ENCODE measurements at regions not wholly inside any gene's neighbourhood (a gene's known extent, or its start where the extent isn't known, plus 50 kb on each side); places are given as distances from the start of the nearest gene placed in this dataset.
A peak's percentile ranks its signal among the peaks of the same experiment; 100 is the strongest.

GRCh38 chr12:28601570-28602058 lies 411.4 kb downstream of the CCDC91 start:
- no peak for DNase-seq (ENCODE audit: low read depth)

- no peak for DNase-seq (ENCODE audit: low read depth)
These were observed 412.5 kb downstream of the CCDC91 start for GRCh38 chr12:28602786-28603185.

- no peak for DNase-seq (ENCODE audit: low read depth)
These were observed 413.0 kb downstream of the CCDC91 start for GRCh38 chr12:28603239-28603638.

GRCh38 chr12:28603801-28604200 lies 413.5 kb downstream of the CCDC91 start:
- DNase-seq (ENCODE audit: low read depth) = no peak

GRCh38 chr12:28604240-28604639 lies 414.0 kb downstream of the CCDC91 start:
- DNase-seq (ENCODE audit: low read depth) = no peak

GRCh38 chr12:28606967-28607557 lies 416.8 kb downstream of the CCDC91 start:
- DNase-seq (ENCODE audit: low read depth) = no peak

GRCh38 chr12:28610401-28611114 lies 420.3 kb downstream of the CCDC91 start:
- no peak for DNase-seq (ENCODE audit: low read depth)

GRCh38 chr12:28611115-28611435 lies 420.8 kb downstream of the CCDC91 start:
- peak; percentile 56 for DNase-seq (ENCODE audit: low read depth)

GRCh38 chr12:28611449-28611848 lies 421.2 kb downstream of the CCDC91 start:
- no peak for DNase-seq (ENCODE audit: low read depth)

- no peak for DNase-seq (ENCODE audit: low read depth)
These were observed 427.9 kb downstream of the CCDC91 start for GRCh38 chr12:28618171-28618570.

GRCh38 chr12:28618772-28619171 lies 428.5 kb downstream of the CCDC91 start:
- DNase-seq (ENCODE audit: low read depth) = no peak

GRCh38 chr12:28620281-28620680 lies 430.0 kb downstream of the CCDC91 start:
- no peak for DNase-seq (ENCODE audit: low read depth)

- no peak for DNase-seq (ENCODE audit: low read depth)
These were observed 432.1 kb downstream of the CCDC91 start for GRCh38 chr12:28622406-28622805.

GRCh38 chr12:28626504-28626903 lies 436.2 kb downstream of the CCDC91 start:
- no peak for DNase-seq (ENCODE audit: low read depth)

GRCh38 chr12:28629691-28630090 lies 439.4 kb downstream of the CCDC91 start:
- DNase-seq (ENCODE audit: low read depth) = no peak

GRCh38 chr12:28631831-28632230 lies 441.6 kb downstream of the CCDC91 start:
- DNase-seq (ENCODE audit: low read depth) = no peak

GRCh38 chr12:28640519-28640918 lies 450.3 kb downstream of the CCDC91 start:
- no peak for DNase-seq (ENCODE audit: low read depth)

GRCh38 chr12:28645436-28645835 lies 455.2 kb downstream of the CCDC91 start:
- no peak for DNase-seq (ENCODE audit: low read depth)

GRCh38 chr12:28645891-28646290 lies 455.6 kb downstream of the CCDC91 start:
- DNase-seq (ENCODE audit: low read depth) = no peak

GRCh38 chr12:28650906-28651305 lies 460.6 kb downstream of the CCDC91 start:
- DNase-seq (ENCODE audit: low read depth) = no peak

- no peak for DNase-seq (ENCODE audit: low read depth)
These were observed 462.0 kb downstream of the CCDC91 start for GRCh38 chr12:28652239-28652638.

GRCh38 chr12:28681980-28682379 lies 467.1 kb upstream of the FAR2 start:
- no peak for DNase-seq (ENCODE audit: low read depth)

- DNase-seq (ENCODE audit: low read depth) = no peak
These were observed 465.7 kb upstream of the FAR2 start for GRCh38 chr12:28683366-28683765.
